Anterior cingulate cortex (tissue), 58 donors: ENCODE measurements at regions not wholly inside any gene's neighbourhood (a gene's known extent, or its start where the extent isn't known, plus 50 kb on each side); places are given as distances from the start of the nearest gene placed in this dataset.

ENCODE experiments used
- DNase-seq, 58 donors: peaks; one replicate each; lab custom pipeline; 2025; lab: John Stamatoyannopoulos, UW

DNA sequence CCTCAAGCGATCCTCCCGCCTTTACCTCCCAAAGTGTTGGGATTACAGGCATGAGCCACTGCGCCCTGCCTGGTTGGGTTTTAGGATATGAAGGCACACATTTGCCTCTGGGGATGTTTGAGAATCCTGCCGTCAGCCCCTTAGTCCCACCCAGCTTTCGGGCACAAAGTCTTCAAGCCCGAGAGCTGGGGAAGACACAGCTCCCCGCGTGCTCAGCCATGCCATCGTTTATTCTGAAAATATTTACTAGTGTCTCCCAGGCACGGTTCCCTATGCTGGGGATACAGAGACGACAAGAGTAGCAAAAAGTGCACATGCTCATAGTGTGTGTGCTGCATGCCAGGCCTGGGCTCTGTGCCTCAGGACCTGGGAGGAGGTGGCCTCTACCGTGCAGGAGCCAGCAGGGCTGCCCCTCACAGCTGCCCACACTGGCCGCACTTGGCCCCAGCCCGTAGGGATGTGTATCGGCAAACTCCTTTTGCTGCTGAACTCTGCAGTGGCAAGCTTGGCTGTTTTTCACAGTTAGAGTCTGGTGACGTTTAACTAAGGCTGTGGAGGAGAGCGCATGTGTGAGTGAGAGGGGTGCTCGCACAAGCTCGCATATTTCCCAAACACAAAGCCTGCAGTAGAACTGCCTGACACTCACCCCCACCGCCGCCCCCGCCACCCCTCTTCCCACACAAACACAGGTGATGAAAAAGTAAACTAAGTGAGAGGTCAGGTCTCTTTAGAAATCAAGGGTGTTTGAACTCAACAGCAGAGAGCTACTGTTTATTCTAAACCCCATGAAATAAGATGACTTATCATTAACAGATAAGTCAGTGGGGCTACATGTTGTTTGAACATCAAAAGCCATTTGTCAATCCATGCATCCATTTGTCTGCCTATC is 266.4 kb downstream of the MRTFB start:
- DNase-seq: peak in 3 of 58 donors; percentile 1 to 9 (median 6)

GRCh38 chr16:14335297-14335696 is 264.2 kb downstream of the MRTFB start:
- no peak for DNase-seq

DNA sequence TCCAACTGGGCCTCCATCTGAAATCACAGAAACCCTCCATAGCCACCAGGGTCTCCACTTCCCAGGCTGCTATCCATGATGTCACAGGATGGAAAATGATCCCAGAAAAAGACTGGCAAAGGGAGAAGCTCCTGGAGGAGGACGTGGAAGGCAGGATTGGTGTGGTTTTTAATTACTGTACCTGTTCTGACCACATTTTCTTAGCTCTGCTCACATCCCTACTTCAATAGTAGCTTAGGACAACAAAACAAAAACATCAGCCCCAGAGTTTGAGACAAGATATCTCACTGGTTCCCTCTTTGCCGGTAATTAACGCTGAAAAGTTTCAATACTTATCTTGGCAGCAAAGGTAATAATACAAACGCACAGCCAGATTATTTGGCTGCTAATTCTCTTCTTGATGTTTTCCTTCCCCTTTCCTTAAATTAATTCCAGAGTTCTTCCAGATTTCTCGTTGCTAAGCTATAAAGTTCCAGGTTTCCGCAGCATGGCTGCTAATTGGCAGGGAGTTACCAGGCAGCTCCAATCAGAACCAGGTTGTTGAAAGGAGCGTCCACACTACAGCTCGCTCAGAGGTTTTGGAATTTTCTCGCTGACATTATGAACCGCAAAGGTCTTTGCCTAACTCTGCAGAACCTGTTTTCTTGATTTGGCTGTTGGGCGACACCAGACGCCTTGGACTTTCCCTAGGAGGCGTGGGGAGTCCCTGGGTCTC is 263.4 kb downstream of the MRTFB start:
- no peak for DNase-seq

DNA sequence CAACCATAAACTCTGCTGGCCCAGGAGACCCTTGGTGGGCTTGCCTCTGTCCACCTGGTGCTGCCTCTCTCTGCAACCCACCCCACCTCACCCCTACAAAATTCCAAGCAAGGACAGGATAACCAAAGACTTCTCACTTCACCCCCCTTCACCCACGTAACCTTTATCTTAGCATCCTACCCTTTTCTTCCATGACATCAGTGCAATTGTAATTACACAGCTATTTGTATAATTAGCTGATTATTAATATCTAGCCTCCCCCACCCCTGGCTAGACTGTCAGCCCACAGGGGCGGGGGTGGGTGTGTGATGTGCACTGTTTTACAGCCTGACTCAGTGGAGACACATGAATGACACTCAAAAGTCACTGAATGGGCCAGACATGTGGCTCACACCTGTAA is 262.2 kb downstream of the MRTFB start:
- DNase-seq: no peak

GRCh38 chr16:14331020-14331419 is 259.9 kb downstream of the MRTFB start:
- peak in 25 of 58 donors; percentile 2 to 60 (median 22) for DNase-seq

GRCh38 chr16:14329727-14330350 is 258.7 kb downstream of the MRTFB start:
- DNase-seq: no peak

- no peak for DNase-seq
Observed at GRCh38 chr16:14325502-14326401, 254.6 kb downstream of the MRTFB start.

GRCh38 chr16:14324581-14324980 is 253.5 kb downstream of the MRTFB start:
- DNase-seq: no peak

DNA sequence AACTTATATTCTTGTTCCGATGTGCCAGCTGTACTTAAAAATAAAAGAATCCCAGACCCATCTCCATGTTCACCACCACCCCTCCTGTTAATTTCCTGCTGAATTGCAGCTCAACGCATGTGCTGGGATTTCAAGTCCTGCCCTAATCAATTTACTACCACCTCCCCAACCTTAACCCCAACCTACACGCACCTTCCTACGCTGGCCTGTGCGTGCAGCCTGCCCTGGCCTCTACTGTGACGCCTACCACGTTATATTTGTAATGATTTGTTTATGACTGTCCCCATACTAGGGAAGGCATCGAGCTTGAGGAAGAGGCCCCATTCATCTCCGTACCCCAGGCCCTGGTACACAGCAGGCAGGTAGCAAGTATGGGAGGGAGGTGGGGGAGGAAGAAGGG is 251.1 kb downstream of the MRTFB start:
- no peak for DNase-seq

GRCh38 chr16:14321542-14321941 is 250.4 kb downstream of the MRTFB start:
- peak in 3 of 58 donors; percentile 15 to 25 (median 17) for DNase-seq

DNA sequence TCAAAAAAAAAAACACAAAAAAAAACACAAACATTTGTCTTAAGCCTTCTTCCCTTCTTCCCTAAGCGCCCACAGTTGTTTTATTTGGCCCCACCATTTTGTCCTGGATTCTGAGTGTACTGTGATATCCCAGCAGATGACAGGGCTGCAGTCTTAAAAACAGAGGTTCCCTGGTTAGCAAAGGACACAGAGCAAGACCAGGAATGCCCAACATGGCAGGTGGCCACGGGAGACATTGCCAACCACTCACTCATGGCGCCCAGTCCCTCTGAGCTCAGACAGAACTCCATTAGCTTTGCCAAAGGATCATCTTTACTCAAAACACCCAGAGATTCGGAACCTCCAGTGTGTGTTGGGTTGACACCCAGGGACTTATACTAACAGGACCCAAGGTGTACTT is 249.3 kb downstream of the MRTFB start:
- DNase-seq: no peak
